Right cardiac atrium (tissue), 5 donors: ENCODE measurements at regions not wholly inside any gene's neighbourhood (a gene's known extent, or its start where the extent isn't known, plus 50 kb on each side); places are given as distances from the start of the nearest gene placed in this dataset.

Experiments used
- ATAC-seq, 2 donors: fragments of 200-7000 bp; cut with Tn5 transposase; one replicate each; pipeline versions ENCODE4 v1.8.0 to v1.9.1; 2020; ENCODE audit warnings: moderate library complexity in 2 of 2, mild to moderate bottlenecking in 1 of 2
- DNase-seq, 3 donors: peaks; one replicate each; pipeline ENCODE4 v3.0.0-alpha.2; 2020
- H3K27ac ChIP-seq: one replicate; pipeline ENCODE4 v1.5.1; 2013; ENCODE audit warnings: mild to moderate bottlenecking, low read length, control low read depth, moderate library complexity
- H3K27me3 ChIP-seq: one replicate; pipeline ENCODE4 v1.6.1; 2013; ENCODE audit not compliant: control insufficient read depth, insufficient read depth
- H3K4me1 ChIP-seq: one replicate; pipeline ENCODE4 v1.6.1; 2013; ENCODE audit warnings: low read length; ENCODE audit not compliant: control insufficient read depth, insufficient read depth
- H3K4me3 ChIP-seq: one replicate; pipeline ENCODE4 v1.5.1; 2013; ENCODE audit warnings: low read length, control low read depth
- H3K9me3 ChIP-seq: one replicate; pipeline ENCODE4 v1.6.1; 2013; ENCODE audit warnings: low read length; ENCODE audit not compliant: control insufficient read depth
- WGBS: extraction: QIAGEN DNeasy Blood & Tissue Kit; methylation state at CpG from one replicate; pipeline ENCODE4 v1.1.7; 2013; 5-methylcytosine and 5-hydroxymethylcytosine counted together
- intact Hi-C, 4 donors: fragments of 100-400 bp; cut with DNase I; formaldehyde crosslinking; loops; one replicate each; pipeline versions ENCODE4 v1.11.0 to v1.14.0; 2022 to 2023
- donor health status: healthy with polysubstance abuse.
- donor health status: DM: no; HTN: yes; CAD: no.
- donor health status: DM: no; HTN: no; CAD: no.
- donor health status: DM: no; HTN: yes; CAD: no; lungs with severe emphysema.
- donor health status: DM: yes; HTN: yes; CAD: no.

DNA sequence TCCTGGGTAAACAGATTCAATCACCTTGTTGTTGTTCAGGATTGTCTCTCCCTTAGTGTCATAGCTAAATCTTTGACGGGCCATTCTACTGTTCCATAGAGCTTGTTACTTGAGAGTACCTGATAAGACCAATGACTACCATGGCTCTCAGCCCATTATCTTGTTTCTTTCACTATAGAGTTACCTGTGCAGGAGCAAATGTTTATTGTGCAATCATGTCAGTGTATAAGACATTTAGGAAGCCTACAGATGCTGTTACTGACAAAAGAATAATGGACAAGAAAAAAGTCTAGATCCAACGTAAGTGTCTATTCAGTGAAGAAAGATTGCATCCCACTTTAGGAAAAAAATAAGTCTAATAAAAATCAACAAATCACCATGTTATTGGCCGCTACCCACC, 1041.7 kb upstream of the AUTS2 start:
- intact Hi-C loops: no loop called here
- DNase-seq (no peak), ATAC-seq (no peak)
- Histone ChIP-seq H3K27ac (no peak overlapping the region), H3K4me3 (no peak overlapping the region), H3K27me3 (no peaks in the 10 kb centered on the region), H3K4me1 (no peaks in the 10 kb centered on the region), H3K9me3 (no peaks in the 10 kb centered on the region)
- WGBS: 85% methylated on average over 3 of the region's 3 CpGs

DNA sequence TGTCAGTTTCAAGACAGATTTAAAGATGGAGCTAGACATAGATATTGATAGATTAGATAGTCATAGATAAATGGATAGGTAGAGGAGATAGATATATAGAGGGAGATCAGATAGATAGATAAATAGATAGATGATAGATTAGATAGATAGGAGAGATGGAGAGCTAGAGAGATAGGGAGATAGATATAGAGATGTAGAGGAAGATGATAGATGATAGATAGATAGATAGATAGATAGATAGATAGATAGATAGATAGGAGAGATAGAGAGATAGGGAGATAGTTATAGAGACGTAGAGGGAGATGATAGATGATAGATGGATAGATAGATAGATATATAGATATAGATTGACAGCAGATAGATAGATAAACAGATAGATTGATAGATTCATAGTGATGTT, 1038.8 kb upstream of the AUTS2 start:
- DNase-seq: no peak
- Histone ChIP-seq H3K9me3 (no peaks in the 10 kb centered on the region), H3K4me3 (no peak overlapping the region), H3K27me3 (no peaks in the 10 kb centered on the region), H3K4me1 (no peaks in the 10 kb centered on the region), H3K27ac (no peak overlapping the region)
- intact Hi-C loops: no loop called here
- no peak for ATAC-seq
- WGBS: 84% methylated on average over 1 of the region's 1 CpG

DNA sequence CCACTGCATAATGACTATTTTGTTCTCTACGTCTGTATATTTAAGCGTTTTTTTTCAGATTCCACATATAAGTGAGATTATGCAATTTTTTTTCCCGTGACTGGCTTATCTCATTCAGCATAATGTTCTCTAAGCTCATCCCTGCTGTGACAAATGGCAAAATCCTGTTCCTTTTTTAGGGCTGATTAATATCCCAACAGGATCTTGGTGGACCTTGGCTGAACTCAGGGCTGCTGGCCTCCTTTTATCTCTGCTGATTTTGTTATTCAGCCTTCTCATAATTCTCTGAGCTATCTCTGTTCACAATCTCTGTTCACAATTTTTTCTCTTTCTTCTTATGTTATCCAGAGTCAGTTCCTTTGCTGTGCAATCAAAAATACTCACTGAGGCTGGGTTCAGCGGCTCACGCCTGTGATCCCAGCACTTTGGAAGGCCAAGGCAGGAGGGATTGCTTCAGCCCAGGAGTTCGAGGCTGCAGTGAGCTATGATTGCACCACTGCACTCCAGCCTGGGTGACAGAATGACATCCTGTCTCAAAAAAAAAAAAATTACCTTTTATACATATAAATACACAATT, 1035.9 kb upstream of the AUTS2 start:
- H3K27me3 ChIP-seq: no peaks in the 10 kb centered on the region
- no peak overlapping the region for H3K4me3 ChIP-seq
- no peak for DNase-seq
- no peak for ATAC-seq
- H3K9me3 ChIP-seq: no peaks in the 10 kb centered on the region
- H3K4me1 ChIP-seq: no peaks in the 10 kb centered on the region
- intact Hi-C loops: no loop called here
- no peak overlapping the region for H3K27ac ChIP-seq
- WGBS: 50% methylated on average over 6 of the region's 6 CpGs

DNA sequence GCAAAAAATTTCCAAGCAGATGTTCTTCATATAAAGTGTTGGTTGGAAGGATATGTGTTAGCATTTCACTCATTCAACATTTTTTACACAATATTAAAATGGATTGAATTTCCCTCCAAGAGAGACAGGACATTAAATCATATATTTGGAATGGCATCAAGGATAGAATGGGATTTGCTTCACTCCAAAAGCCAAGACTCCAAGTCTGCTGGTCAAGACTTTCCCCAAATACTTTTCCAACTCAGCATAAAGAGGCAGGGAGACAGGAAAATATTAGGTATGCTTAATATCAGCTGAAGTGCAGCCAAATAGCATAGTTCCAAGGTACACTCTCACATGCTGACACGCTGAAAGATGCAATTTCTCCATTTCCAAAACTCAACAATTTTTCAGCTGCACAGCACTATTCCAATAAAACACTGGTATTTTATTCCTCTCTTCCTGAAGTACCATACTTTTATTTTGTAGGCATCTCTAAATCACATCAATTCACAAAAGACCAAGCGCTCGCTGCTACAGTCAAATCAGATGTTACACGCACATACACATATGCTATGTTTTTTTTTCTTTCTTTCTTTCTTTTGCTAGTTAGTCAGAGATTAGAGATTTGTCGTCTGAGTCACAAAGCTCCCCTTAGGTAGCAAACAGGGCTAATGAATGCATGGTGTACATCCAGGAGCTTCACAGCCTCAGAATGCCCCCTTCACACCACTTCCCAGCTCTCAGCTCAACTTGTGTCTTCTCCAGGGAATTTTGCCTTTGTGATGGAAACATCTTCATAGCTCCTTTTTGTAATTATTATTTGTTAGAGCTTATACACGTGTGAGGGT, 1033.8 kb upstream of the AUTS2 start:
- no peak overlapping the region for H3K4me3 ChIP-seq
- no peaks in the 10 kb centered on the region for H3K27me3 ChIP-seq
- 57% methylated on average over 6 of the region's 6 CpGs for WGBS
- intact Hi-C loops: no loop called here
- H3K9me3 ChIP-seq: no peaks in the 10 kb centered on the region
- ATAC-seq (no peak), DNase-seq (no peak)
- no peak overlapping the region for H3K27ac ChIP-seq
- H3K4me1 ChIP-seq: no peaks in the 10 kb centered on the region

DNA sequence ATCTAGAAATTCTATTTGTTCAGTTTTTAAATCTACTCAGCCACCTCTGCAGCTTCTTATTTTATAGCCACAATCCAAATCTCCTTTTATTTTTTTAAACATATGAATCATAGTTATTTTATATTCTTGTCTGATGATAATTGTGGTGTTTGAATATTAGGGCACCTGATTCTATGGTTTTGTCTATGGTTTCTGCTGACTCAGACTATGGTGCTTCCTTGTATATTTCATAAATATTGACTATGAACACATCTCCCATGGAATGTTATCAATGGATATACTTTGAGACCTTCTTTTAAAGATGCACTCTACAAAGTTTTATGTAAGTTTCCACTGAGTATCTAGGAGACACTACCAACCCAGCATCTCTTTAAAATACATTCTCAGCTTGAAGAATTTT, 1027.0 kb upstream of the AUTS2 start:
- no peak for ATAC-seq
- intact Hi-C loops: no loop called here
- DNase-seq: no peak
- Histone ChIP-seq H3K9me3 (no peaks in the 10 kb centered on the region), H3K4me3 (no peak overlapping the region), H3K27ac (no peak overlapping the region), H3K27me3 (no peaks in the 10 kb centered on the region), H3K4me1 (no peaks in the 10 kb centered on the region)

DNA sequence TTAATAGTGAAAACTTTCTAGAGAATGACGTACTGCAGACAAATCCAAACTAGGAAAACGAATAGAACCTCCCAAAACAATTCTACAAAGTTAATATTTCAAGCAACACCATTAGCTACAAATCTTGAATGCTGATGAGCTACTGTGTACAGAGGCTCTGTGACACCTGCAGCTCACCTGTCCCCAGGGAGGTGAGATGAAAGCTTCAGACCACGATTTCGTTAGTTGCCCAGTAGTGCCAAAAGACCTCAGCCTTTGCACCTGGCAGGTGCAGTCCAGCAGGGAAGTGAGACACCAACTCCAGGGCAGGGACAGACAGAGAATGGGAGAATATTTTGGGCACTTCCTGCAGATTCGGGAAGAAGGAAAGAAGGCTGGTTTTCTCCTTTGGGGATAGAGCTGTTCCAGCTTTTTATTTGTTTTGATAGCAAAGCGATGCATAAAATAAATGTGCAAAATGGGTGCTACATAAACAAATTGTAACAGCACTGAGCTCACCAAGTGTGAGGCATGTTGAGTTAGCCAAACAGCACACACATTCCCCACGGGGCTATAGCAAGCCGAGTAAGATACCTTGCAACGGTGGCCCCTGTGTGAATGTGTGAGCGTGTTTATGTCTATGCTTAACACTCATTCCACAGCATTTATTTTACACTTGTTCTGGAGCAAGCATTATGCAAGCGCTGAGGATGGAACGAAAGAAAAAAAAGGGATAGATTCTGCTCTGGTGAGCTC, 1024.8 kb upstream of the AUTS2 start:
- ATAC-seq: no peak
- WGBS: 69% methylated on average over 12 of the region's 12 CpGs
- intact Hi-C loops: no loop called here

DNA sequence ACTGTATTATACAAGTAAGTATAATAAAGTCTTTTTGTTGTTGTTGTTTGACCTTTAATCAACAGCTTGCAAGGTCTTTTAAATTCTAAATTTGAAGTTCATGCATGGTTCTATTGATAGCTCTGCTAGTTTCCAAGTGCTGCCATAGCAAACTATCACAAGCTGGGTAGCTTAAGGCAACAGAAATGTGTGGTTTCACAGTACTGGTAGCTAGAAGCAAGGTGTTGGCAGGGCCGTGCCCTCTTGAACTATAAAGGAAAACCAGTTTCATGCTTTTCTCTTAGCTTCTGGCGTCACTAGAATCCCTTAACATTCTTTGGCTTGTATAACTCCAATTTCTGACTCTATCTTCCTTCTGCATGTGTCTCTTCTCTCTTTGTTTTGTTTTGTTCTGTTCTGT, 1021.9 kb upstream of the AUTS2 start:
- H3K27me3 ChIP-seq: no peaks in the 10 kb centered on the region
- no peak overlapping the region for H3K27ac ChIP-seq
- no peaks in the 10 kb centered on the region for H3K4me1 ChIP-seq
- intact Hi-C loops: no loop called here
- ATAC-seq (no peak), DNase-seq (no peak)
- WGBS: 62% methylated on average over 2 of the region's 2 CpGs
- H3K4me3 ChIP-seq: no peak overlapping the region
- H3K9me3 ChIP-seq: no peaks in the 10 kb centered on the region

More for the DNA sequence above, 1024.8 kb upstream of the AUTS2 start:
- H3K4me3 ChIP-seq: no peak overlapping the region
- no peak overlapping the region for H3K27ac ChIP-seq
- H3K27me3 ChIP-seq: no peaks in the 10 kb centered on the region
- no peaks in the 10 kb centered on the region for H3K4me1 ChIP-seq
- no peaks in the 10 kb centered on the region for H3K9me3 ChIP-seq
- no peak for DNase-seq

DNA sequence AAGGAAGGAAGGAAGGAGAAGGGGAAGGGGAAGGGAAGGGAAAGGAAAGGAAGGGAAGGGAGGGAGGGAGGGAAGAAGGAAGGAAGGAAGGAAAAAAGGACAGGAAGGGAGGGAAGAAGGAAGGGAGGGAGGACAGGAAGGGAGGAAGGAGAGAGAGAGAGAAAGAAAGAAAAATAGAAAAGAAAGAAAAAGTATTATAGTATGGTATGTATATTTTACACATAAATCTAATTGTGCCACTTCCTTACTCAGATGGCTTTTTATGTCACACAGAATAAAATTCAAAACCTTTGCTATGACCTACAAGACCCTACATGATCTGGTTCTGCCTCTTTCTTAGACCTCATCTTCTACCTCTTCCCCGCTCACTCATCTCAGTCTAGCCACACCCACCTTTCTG, 1016.9 kb upstream of the AUTS2 start:
- DNase-seq (no peak), ATAC-seq (no peak)
- Histone ChIP-seq H3K4me3 (no peak overlapping the region), H3K27me3 (no peaks in the 10 kb centered on the region), H3K4me1 (no peaks in the 10 kb centered on the region), H3K27ac (no peak overlapping the region), H3K9me3 (no peaks in the 10 kb centered on the region)
- 95% methylated on average over 1 of the region's 1 CpG for WGBS
- intact Hi-C loops: no loop called here

DNA sequence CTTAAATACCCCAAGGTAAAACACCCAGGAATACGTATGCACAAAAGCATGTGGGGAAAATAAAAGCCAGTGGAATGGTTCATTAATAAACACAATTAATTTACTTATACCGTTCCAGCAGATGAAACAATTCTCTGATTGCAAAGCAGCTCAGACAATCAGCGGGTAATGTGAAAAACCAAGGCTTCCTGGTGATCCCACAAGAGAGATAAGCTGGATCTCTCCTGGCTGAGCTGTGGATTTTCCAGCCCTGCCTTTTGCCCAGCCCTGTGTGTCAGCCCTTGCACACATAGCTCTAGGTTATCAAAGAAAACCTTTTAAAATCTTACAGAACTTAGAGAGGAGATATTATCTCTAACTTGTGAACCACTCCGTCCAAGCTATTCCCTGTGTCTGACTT, 1010.7 kb upstream of the AUTS2 start:
- DNase-seq: no peak
- H3K27me3 ChIP-seq: no peaks in the 10 kb centered on the region
- no peaks in the 10 kb centered on the region for H3K4me1 ChIP-seq
- no peak overlapping the region for H3K4me3 ChIP-seq
- ATAC-seq: no peak
- H3K27ac ChIP-seq: no peak overlapping the region
- no peaks in the 10 kb centered on the region for H3K9me3 ChIP-seq
- WGBS: 48% methylated on average over 4 of the region's 4 CpGs
- intact Hi-C loops: no loop called here

DNA sequence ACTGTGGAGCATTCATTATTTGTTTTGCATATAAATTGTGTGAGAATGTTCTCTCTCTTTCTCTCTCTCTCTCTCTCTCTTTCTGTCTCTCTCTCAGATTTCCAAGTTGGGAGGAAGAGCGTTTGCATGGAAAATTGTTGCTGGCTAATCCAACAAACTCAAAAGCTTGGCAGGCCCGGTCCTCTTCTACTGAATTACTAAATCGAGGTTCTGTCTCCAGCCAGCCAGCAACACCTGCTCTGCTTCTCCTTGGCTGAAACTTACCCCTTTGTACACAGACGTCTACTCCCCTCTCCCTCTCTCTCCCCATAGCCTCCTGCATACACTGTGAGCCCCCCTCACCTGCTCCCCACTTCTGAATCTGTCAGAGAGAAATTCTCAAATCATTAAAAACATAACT, 996.4 kb upstream of the AUTS2 start:
- Histone ChIP-seq H3K4me1 (no peaks in the 10 kb centered on the region), H3K27me3 (no peaks in the 10 kb centered on the region), H3K27ac (no peak overlapping the region), H3K4me3 (no peak overlapping the region), H3K9me3 (no peaks in the 10 kb centered on the region)
- intact Hi-C loops: no loop called here
- ATAC-seq (no peak), DNase-seq (no peak)
- 32% methylated on average over 4 of the region's 4 CpGs for WGBS

DNA sequence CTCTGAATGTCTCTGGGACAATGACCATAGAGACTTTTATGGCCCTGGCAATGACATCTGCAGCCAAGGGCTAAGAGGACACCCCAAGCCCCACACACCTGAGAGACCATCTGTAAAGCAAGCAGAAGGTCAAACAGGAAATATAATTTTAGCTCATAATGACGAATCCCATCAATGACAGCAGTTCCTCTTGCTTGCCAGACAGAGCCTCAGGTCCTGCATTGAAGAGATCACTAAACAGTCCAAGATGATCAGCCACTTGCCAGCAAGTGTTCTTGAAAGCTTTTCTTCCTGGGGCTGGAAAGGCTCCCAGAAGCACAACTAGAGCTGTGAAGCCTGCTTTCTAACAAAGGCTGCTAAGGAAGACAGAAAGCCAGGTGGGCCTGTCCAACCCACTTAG, 993.7 kb upstream of the AUTS2 start:
- no peak overlapping the region for H3K27ac ChIP-seq
- no peak for DNase-seq
- 24% methylated on average over 1 of the region's 1 CpG for WGBS
- H3K27me3 ChIP-seq: no peaks in the 10 kb centered on the region
- no peaks in the 10 kb centered on the region for H3K9me3 ChIP-seq
- no peak for ATAC-seq
- intact Hi-C loops: no loop called here
- no peak overlapping the region for H3K4me3 ChIP-seq
- no peaks in the 10 kb centered on the region for H3K4me1 ChIP-seq
